GM23338 (cell line): ENCODE measurements at regions not wholly inside any gene's neighbourhood (a gene's known extent, or its start where the extent isn't known, plus 50 kb on each side); places are given as distances from the start of the nearest gene placed in this dataset.

Source experiments
- ATAC-seq: fragments of 200-7000 bp; cut with Tn5 transposase; 3 replicates; pipeline ENCODE4 v1.9.1; 2020
- DNase-seq: peaks from one replicate; pipeline ENCODE4 v3.0.0-alpha.2; 2015; ENCODE audit warnings: low spot score
- H2AFZ ChIP-seq: fragments of 200-600 bp; sonication (generic); 2 replicates; pipeline ENCODE4 v1.8.0; 2016; ENCODE audit warnings: antibody characterized with exemption, mild to moderate bottlenecking, moderate library complexity
- H3F3A ChIP-seq: fragments of 200-600 bp; sonication (generic); replicated peaks from 2 replicates; pipeline ENCODE4 v1.8.0; 2017; ENCODE audit warnings: antibody characterized with exemption, mixed run types, low read depth
- H3K27ac ChIP-seq: fragments of 200-600 bp; sonication (generic); 2 replicates; pipeline ENCODE4 v1.6.1; 2016; ENCODE audit warnings: low read depth
- H3K27me3 ChIP-seq: fragments of 200-600 bp; sonication (generic); 2 replicates; pipeline ENCODE4 v1.8.0; 2016; ENCODE audit warnings: mild to moderate bottlenecking, mixed run types, moderate library complexity; ENCODE audit not compliant: insufficient read depth
- H3K36me3 ChIP-seq: fragments of 200-600 bp; sonication (generic); 2 replicates; pipeline ENCODE4 v1.8.0; 2016; ENCODE audit warnings: mild to moderate bottlenecking; ENCODE audit not compliant: insufficient read depth
- H3K4me1 ChIP-seq: fragments of 200-600 bp; sonication (generic); 2 replicates; pipeline ENCODE4 v1.8.0; 2016; ENCODE audit warnings: mild to moderate bottlenecking, moderate library complexity; ENCODE audit not compliant: insufficient read depth
- H3K4me2 ChIP-seq: fragments of 200-600 bp; sonication (generic); 2 replicates; pipeline ENCODE4 v1.7.1; 2017; ENCODE audit warnings: mixed run types
- H3K4me3 ChIP-seq: fragments of 200-600 bp; sonication (generic); 2 replicates; pipeline ENCODE4 v1.6.1; 2016; ENCODE audit warnings: mixed run types
- H3K79me2 ChIP-seq: fragments of 200-600 bp; sonication (generic); replicated peaks from 2 replicates; pipeline ENCODE4 v1.8.0; 2017; ENCODE audit warnings: mild to moderate bottlenecking; ENCODE audit not compliant: insufficient read depth
- H3K9me2 ChIP-seq: fragments of 200-600 bp; sonication (generic); 2 replicates; pipeline ENCODE4 v1.8.0; 2017; ENCODE audit not compliant: insufficient read depth
- H4K20me1 ChIP-seq: fragments of 200-600 bp; sonication (generic); replicated peaks from 2 replicates; pipeline ENCODE4 v1.8.0; 2017; ENCODE audit warnings: mild to moderate bottlenecking; ENCODE audit not compliant: insufficient read depth
- H3K27ac Mint-ChIP-seq: 2 replicates; pipeline ENCODE4 v1.8.0; 2020; ENCODE audit warnings: inconsistent platforms, mild to moderate bottlenecking, moderate library complexity, mixed read lengths
- H3K27me3 Mint-ChIP-seq: 3 replicates; pipeline ENCODE4 v1.8.0; 2022; ENCODE audit warnings: low read depth, mild to moderate bottlenecking, moderate library complexity, mixed read lengths, inconsistent platforms; ENCODE audit not compliant: insufficient read depth, poor library complexity
- H3K36me3 Mint-ChIP-seq: 3 replicates; pipeline ENCODE4 v1.8.0; 2021; ENCODE audit warnings: low read depth, mild to moderate bottlenecking, inconsistent platforms, moderate library complexity, mixed read lengths
- H3K4me1 Mint-ChIP-seq: 3 replicates; pipeline ENCODE4 v1.8.0; 2020; ENCODE audit warnings: mild to moderate bottlenecking, inconsistent platforms, mixed read lengths
- H3K4me3 Mint-ChIP-seq: 3 replicates; pipeline ENCODE4 v1.8.0; 2021; ENCODE audit warnings: moderate library complexity, mild to moderate bottlenecking, inconsistent platforms, mixed read lengths
- H3K9me3 Mint-ChIP-seq: 3 replicates; pipeline ENCODE4 v1.8.0; 2020; ENCODE audit warnings: moderate library complexity, mild to moderate bottlenecking, inconsistent platforms, mixed read lengths
- CREB1 ChIP-seq: fragments of 250-450 bp; sonication (Bioruptor Pico); IDR thresholded peaks from 2 replicates; pipeline ENCODE4 v1.5.0; 2020; ENCODE audit warnings: low read depth, mild to moderate bottlenecking, moderate library complexity
- CTCF ChIP-seq, 2 experiments: fragments of 200-600 bp in 1 of 2; sonication (generic) in 1 of 2; conservative IDR thresholded peaks; 2 replicates each; pipeline versions ENCODE4 v1.5.1 to v1.6.1; 2016 to 2017; ENCODE audit warnings: antibody characterized with exemption in 2 of 2, low read depth in 2 of 2, mild to moderate bottlenecking in 2 of 2, moderate library complexity in 1 of 2
- ETS1 ChIP-seq: IDR thresholded peaks from 2 replicates; pipeline ENCODE4 v1.6.1; 2016; ENCODE audit warnings: antibody characterized with exemption
- EZH2 ChIP-seq: fragments of 200-600 bp; sonication (generic); IDR thresholded peaks from one replicate; pipeline ENCODE4 v1.8.0; 2017; ENCODE audit warnings: antibody characterized with exemption, mild to moderate bottlenecking, low read depth; ENCODE audit not compliant: unreplicated experiment
- EZH2phosphoT487 ChIP-seq: fragments of 200-600 bp; sonication (generic); IDR thresholded peaks from one replicate; pipeline ENCODE4 v1.8.1; 2018; ENCODE audit warnings: antibody characterized with exemption; ENCODE audit not compliant: unreplicated experiment
- JUNB ChIP-seq: IDR thresholded peaks from one replicate; pipeline ENCODE4 v1.6.1; 2016; ENCODE audit warnings: antibody characterized with exemption; ENCODE audit not compliant: unreplicated experiment
- NANOG ChIP-seq: IDR thresholded peaks from 2 replicates; pipeline ENCODE4 v1.6.1; 2016; ENCODE audit warnings: antibody characterized with exemption, borderline replicate concordance
- POLR2AphosphoS5 ChIP-seq: IDR thresholded peaks from 2 replicates; pipeline ENCODE4 v1.6.1; 2016; ENCODE audit warnings: antibody characterized with exemption, low read depth
- REST ChIP-seq: IDR thresholded peaks from one replicate; pipeline ENCODE4 v1.6.1; 2018; ENCODE audit warnings: antibody characterized with exemption; ENCODE audit not compliant: unreplicated experiment
- STAT1 ChIP-seq: IDR thresholded peaks from one replicate; pipeline ENCODE4 v1.6.1; 2016; ENCODE audit warnings: antibody characterized with exemption; ENCODE audit not compliant: unreplicated experiment
- ZNF114 ChIP-seq: fragments of 250-450 bp; sonication (Bioruptor Pico); IDR thresholded peaks from 2 replicates; pipeline ENCODE4 v1.5.0; 2020; ENCODE audit warnings: mild to moderate bottlenecking, moderate library complexity
- ZNF331 ChIP-seq: fragments of 250-450 bp; sonication (Bioruptor Pico); IDR thresholded peaks from 2 replicates; pipeline ENCODE4 v1.5.0; 2020; ENCODE audit warnings: low read depth, mild to moderate bottlenecking, moderate library complexity
- ZNF462 ChIP-seq: fragments of 250-450 bp; sonication (Bioruptor Pico); IDR thresholded peaks from 2 replicates; pipeline ENCODE4 v1.5.0; 2020; ENCODE audit warnings: mild to moderate bottlenecking, moderate library complexity

GRCh38 chr15:62795171-62795570 lies 247.4 kb upstream of the TPM1 start:
- H3K9me2 ChIP-seq: no peaks in the 10 kb centered on the region
- Mint-ChIP-seq H3K4me3 (no peak overlapping the region), H3K36me3 (no peaks in the 10 kb centered on the region; the same call in 2 of the 3 replicates), H3K4me1 (peaks cover 22% of the 10 kb centered on the region), H3K9me3 (no peaks in the 10 kb centered on the region), H3K27me3 (no peaks in the 10 kb centered on the region), H3K27ac (no peak overlapping the region)
- H3K4me3 ChIP-seq: no peak overlapping the region
- H3K36me3 ChIP-seq: no peaks in the 10 kb centered on the region
- H3K4me1 ChIP-seq: peaks cover 12% of the 10 kb centered on the region
- ATAC-seq (no peak), DNase-seq (no peak)
- H3K79me2 ChIP-seq: no peaks in the 10 kb centered on the region
- H3F3A ChIP-seq: no peaks in the 10 kb centered on the region
- H3K4me2 ChIP-seq: no peak overlapping the region
- H3K27me3 ChIP-seq: no peaks in the 10 kb centered on the region
- TF ChIP-seq EZH2phosphoT487: no peak
- TF ChIP-seq ZNF462 (CRISPR knock-in tag): no peak
- TF ChIP-seq CREB1 (CRISPR knock-in tag): no peak
- no peak for TF ChIP-seq REST
- no peak for TF ChIP-seq EZH2
- no peak for TF ChIP-seq ZNF114 (CRISPR knock-in tag)
- TF ChIP-seq CTCF (conservative IDR thresholded peaks at IDR 0.05; ENCODE audit: low read depth in 2 of 2): no peak
- no peak for TF ChIP-seq NANOG
- TF ChIP-seq ZNF331 (CRISPR knock-in tag): no peak
- TF ChIP-seq POLR2AphosphoS5: no peak
- TF ChIP-seq STAT1: no peak
- no peak for TF ChIP-seq JUNB
- TF ChIP-seq ETS1: no peak
- no peaks in the 10 kb centered on the region for H4K20me1 ChIP-seq
- H3K27ac ChIP-seq: no peak overlapping the region
- no peak overlapping the region for H2AFZ ChIP-seq
